GM23248 (cell line): ENCODE measurements at regions not wholly inside any gene's neighbourhood (a gene's known extent, or its start where the extent isn't known, plus 50 kb on each side); places are given as distances from the start of the nearest gene placed in this dataset.

Experiments
- DNase-seq: peaks from one replicate; pipeline ENCODE4 v3.0.0-alpha.2; 2015
- H2AFZ ChIP-seq: fragments of 200-600 bp; sonication (generic); 2 replicates; pipeline ENCODE4 v1.6.1; 2016; ENCODE audit warnings: antibody characterized with exemption
- H3F3A ChIP-seq: fragments of 200-600 bp; sonication (generic); 2 replicates; pipeline ENCODE4 v1.6.1; 2016; ENCODE audit warnings: mild to moderate bottlenecking, antibody characterized with exemption, mixed run types; ENCODE audit not compliant: insufficient read depth
- H3K27ac ChIP-seq: fragments of 200-600 bp; sonication (generic); 2 replicates; pipeline ENCODE4 v1.5.1; 2016; ENCODE audit warnings: mild to moderate bottlenecking
- H3K27me3 ChIP-seq: fragments of 200-600 bp; sonication (generic); replicated peaks from 2 replicates; pipeline ENCODE4 v1.6.1; 2016; ENCODE audit warnings: mild to moderate bottlenecking; ENCODE audit not compliant: insufficient read depth
- H3K36me3 ChIP-seq: fragments of 200-600 bp; sonication (generic); 2 replicates; pipeline ENCODE4 v1.6.1; 2016; ENCODE audit warnings: low read depth, mild to moderate bottlenecking
- H3K4me1 ChIP-seq: fragments of 200-600 bp; sonication (generic); 2 replicates; pipeline ENCODE4 v1.6.1; 2016; ENCODE audit warnings: mild to moderate bottlenecking; ENCODE audit not compliant: insufficient read depth
- H3K4me2 ChIP-seq: fragments of 200-600 bp; sonication (generic); one replicate; pipeline ENCODE4 v1.6.1; 2016; ENCODE audit warnings: mild to moderate bottlenecking; ENCODE audit not compliant: unreplicated experiment
- H3K4me3 ChIP-seq: fragments of 200-600 bp; sonication (generic); 2 replicates; pipeline ENCODE4 v1.5.1; 2016; ENCODE audit warnings: mild to moderate bottlenecking
- H3K79me2 ChIP-seq: fragments of 200-600 bp; sonication (generic); 2 replicates; pipeline ENCODE4 v1.6.1; 2016; ENCODE audit warnings: mild to moderate bottlenecking; ENCODE audit not compliant: insufficient read depth
- H3K9ac ChIP-seq: fragments of 200-600 bp; sonication (generic); 2 replicates; pipeline ENCODE4 v1.6.1; 2016; ENCODE audit warnings: mild to moderate bottlenecking
- H3K9me2 ChIP-seq: fragments of 200-600 bp; sonication (generic); 2 replicates; pipeline ENCODE4 v1.6.1; 2016; ENCODE audit warnings: mixed run types, mild to moderate bottlenecking, moderate library complexity; ENCODE audit not compliant: insufficient read depth
- H3K9me3 ChIP-seq: fragments of 200-600 bp; sonication (generic); one replicate; pipeline ENCODE4 v1.6.1; 2017; ENCODE audit warnings: low read depth
- H4K20me1 ChIP-seq: fragments of 200-600 bp; sonication (generic); 2 replicates; pipeline ENCODE4 v1.6.0; 2016; ENCODE audit not compliant: insufficient read depth
- EZH2 ChIP-seq: fragments of 200-600 bp; sonication (generic); IDR thresholded peaks from 2 replicates; pipeline ENCODE4 v1.6.1; 2018; ENCODE audit warnings: antibody characterized with exemption, mild to moderate bottlenecking; ENCODE audit not compliant: insufficient read depth, poor library complexity, severe bottlenecking
- EZH2phosphoT487 ChIP-seq: fragments of 200-600 bp; sonication (generic); IDR thresholded peaks from 2 replicates; pipeline ENCODE4 v1.6.1; 2018; ENCODE audit warnings: antibody characterized with exemption, moderate library complexity, mild to moderate bottlenecking, low read depth; ENCODE audit not compliant: insufficient read depth
- WGBS, 2 experiments: methylation state at CpG; one replicate each; pipeline ENCODE4 v1.1.6; 2015 to 2017; ENCODE audit warnings: low lambda C conversion rate in 2 of 2, low coverage in 1 of 2; ENCODE audit errors: missing lambda C conversion rate in 2 of 2; 5-methylcytosine and 5-hydroxymethylcytosine counted together
- in situ Hi-C: fragments of 300-500 bp; cut with MboI; formaldehyde crosslinking; loops from 2 replicates; pipeline ENCODE4 v1.15.0; 2020

- Histone ChIP-seq H3F3A (no peaks in the 10 kb centered on the region), H3K9me3 (no peaks in the 10 kb centered on the region), H3K9ac (no peak overlapping the region), H3K9me2 (no peaks in the 10 kb centered on the region), H3K4me3 (no peak overlapping the region), H3K4me2 (no peak overlapping the region), H3K79me2 (no peaks in the 10 kb centered on the region), H3K27me3 (peaks cover 28% of the 10 kb centered on the region), H4K20me1 (no peaks in the 10 kb centered on the region), H3K36me3 (no peaks in the 10 kb centered on the region), H3K4me1 (no peaks in the 10 kb centered on the region), H3K27ac (no peak overlapping the region), H2AFZ (no peak overlapping the region)
- TF ChIP-seq EZH2phosphoT487, result no peak
- TF ChIP-seq EZH2, result no peak
- WGBS, 2 experiments, result 14 to 31% methylated on average over 3 of the region's 3 CpGs
- in situ Hi-C loops, result no loop called here
- no peak for DNase-seq
Observed at GRCh38 chr17:77721846-77722160, 236.7 kb upstream of the TNRC6C start.

GRCh38 chr17:77722366-77722765 lies 236.1 kb upstream of the TNRC6C start:
- H3K4me1 ChIP-seq, result no peaks in the 10 kb centered on the region
- H3K27me3 ChIP-seq, result peaks cover 28% of the 10 kb centered on the region
- no peak overlapping the region for H3K9ac ChIP-seq
- no peak overlapping the region for H3K27ac ChIP-seq
- H3K79me2 ChIP-seq, result no peaks in the 10 kb centered on the region
- H3K36me3 ChIP-seq, result no peaks in the 10 kb centered on the region
- H4K20me1 ChIP-seq, result no peaks in the 10 kb centered on the region
- H3F3A ChIP-seq, result no peaks in the 10 kb centered on the region
- 67 to 68% methylated on average over 8 of the region's 8 CpGs for WGBS, 2 experiments
- H3K4me2 ChIP-seq, result no peak overlapping the region
- no peak overlapping the region for H2AFZ ChIP-seq
- no peaks in the 10 kb centered on the region for H3K9me3 ChIP-seq
- in situ Hi-C loops, result no loop called here
- TF ChIP-seq EZH2, result no peak
- no peak for TF ChIP-seq EZH2phosphoT487
- H3K4me3 ChIP-seq, result no peak overlapping the region
- DNase-seq, result no peak
- no peaks in the 10 kb centered on the region for H3K9me2 ChIP-seq

- in situ Hi-C loops, result no loop called here
- Histone ChIP-seq H3K9ac (no peak overlapping the region), H3K9me2 (no peaks in the 10 kb centered on the region), H3K4me1 (no peaks in the 10 kb centered on the region), H2AFZ (no peak overlapping the region), H3K4me2 (no peak overlapping the region), H3K9me3 (no peaks in the 10 kb centered on the region), H3K27me3 (peaks cover 28% of the 10 kb centered on the region), H3K27ac (no peak overlapping the region), H3K79me2 (no peaks in the 10 kb centered on the region), H4K20me1 (no peaks in the 10 kb centered on the region), H3K4me3 (no peak overlapping the region), H3K36me3 (no peaks in the 10 kb centered on the region), H3F3A (no peaks in the 10 kb centered on the region)
- 67 to 72% methylated on average over 20 of the region's 20 CpGs for WGBS, 2 experiments
- DNase-seq, result no peak
- TF ChIP-seq EZH2 (no peak), EZH2phosphoT487 (no peak)
Observed at GRCh38 chr17:77723071-77723908, 235.2 kb upstream of the TNRC6C start.

- Histone ChIP-seq H3K4me3 (no peak overlapping the region), H4K20me1 (no peaks in the 10 kb centered on the region), H3K27me3 (peaks cover 28% of the 10 kb centered on the region), H3K36me3 (no peaks in the 10 kb centered on the region), H3K79me2 (no peaks in the 10 kb centered on the region), H3F3A (no peaks in the 10 kb centered on the region), H3K9me2 (no peaks in the 10 kb centered on the region), H3K9me3 (no peaks in the 10 kb centered on the region), H2AFZ (no peak overlapping the region), H3K27ac (no peak overlapping the region), H3K4me1 (no peaks in the 10 kb centered on the region), H3K4me2 (no peak overlapping the region), H3K9ac (no peak overlapping the region)
- in situ Hi-C loops, result no loop called here
- TF ChIP-seq EZH2 (no peak), EZH2phosphoT487 (no peak)
- no peak for DNase-seq
- 60 to 64% methylated on average over 22 of the region's 22 CpGs for WGBS, 2 experiments
Observed at GRCh38 chr17:77723909-77724875, 234.3 kb upstream of the TNRC6C start.
